ENCODE measurements at regions not wholly inside any gene's neighbourhood (a gene's known extent, or its start where the extent isn't known, plus 50 kb on each side); places are given as distances from the start of the nearest gene placed in this dataset.
A peak's percentile ranks its signal among the peaks of the same experiment; 100 is the strongest.
"Not testable (repeated sequence)": the region's sequence is repeated elsewhere in the genome, so short reads cannot be mapped to it uniquely, and the experiment has no call there.

- DNase-seq (ENCODE audit: low read depth in 2 of 2, low spot score in 1 of 2): not testable (repeated sequence)
Observed at GRCh38 chr7:56466607-56467525, 350.6 kb upstream of the NUPR2 start.

- no peak for DNase-seq (ENCODE audit: low read depth in 2 of 2, low spot score in 1 of 2)
Observed at GRCh38 chr7:56449762-56450161, 333.5 kb upstream of the NUPR2 start.

GRCh38 chr7:56447864-56448693, 331.9 kb upstream of the NUPR2 start:
- DNase-seq (ENCODE audit: low read depth in 2 of 2, low spot score in 1 of 2): no peak

- DNase-seq (ENCODE audit: low read depth in 2 of 2, low spot score in 1 of 2): not testable (repeated sequence)
Observed at GRCh38 chr7:56420528-56420927, 304.3 kb upstream of the NUPR2 start.

- DNase-seq (ENCODE audit: low read depth in 2 of 2, low spot score in 1 of 2): no peak
Observed at GRCh38 chr7:56375173-56375572, 259.0 kb upstream of the NUPR2 start.

GRCh38 chr7:56374666-56375065, 258.4 kb upstream of the NUPR2 start:
- DNase-seq (ENCODE audit: low read depth in 2 of 2, low spot score in 1 of 2): not testable (repeated sequence)

GRCh38 chr7:56373314-56373713, 257.1 kb upstream of the NUPR2 start:
- DNase-seq (ENCODE audit: low read depth in 2 of 2, low spot score in 1 of 2): peak in 1 of 2 donors; percentile 49

GRCh38 chr7:56371792-56372191, 255.6 kb upstream of the NUPR2 start:
- DNase-seq (ENCODE audit: low read depth in 2 of 2, low spot score in 1 of 2): not testable (repeated sequence)

GRCh38 chr7:56370208-56370872, 254.1 kb upstream of the NUPR2 start:
- DNase-seq (ENCODE audit: low read depth in 2 of 2, low spot score in 1 of 2): not testable (repeated sequence)

GRCh38 chr7:56367914-56368313, 251.7 kb upstream of the NUPR2 start:
- not testable (repeated sequence) for DNase-seq (ENCODE audit: low read depth in 2 of 2, low spot score in 1 of 2)

- DNase-seq (ENCODE audit: low read depth in 2 of 2, low spot score in 1 of 2): not testable (repeated sequence)
Observed at GRCh38 chr7:56367411-56367810, 251.2 kb upstream of the NUPR2 start.

GRCh38 chr7:56366701-56367100, 250.5 kb upstream of the NUPR2 start:
- DNase-seq (ENCODE audit: low read depth in 2 of 2, low spot score in 1 of 2): not testable (repeated sequence)

- DNase-seq (ENCODE audit: low read depth in 2 of 2, low spot score in 1 of 2): not testable (repeated sequence)
Observed at GRCh38 chr7:56352576-56352975, 236.4 kb upstream of the NUPR2 start.

GRCh38 chr7:56351181-56351580, 235.0 kb upstream of the NUPR2 start:
- not testable (repeated sequence) for DNase-seq (ENCODE audit: low read depth in 2 of 2, low spot score in 1 of 2)

GRCh38 chr7:56348311-56348710, 232.1 kb upstream of the NUPR2 start:
- DNase-seq (ENCODE audit: low read depth in 2 of 2, low spot score in 1 of 2): not testable (repeated sequence)

- not testable (repeated sequence) for DNase-seq (ENCODE audit: low read depth in 2 of 2, low spot score in 1 of 2)
Observed at GRCh38 chr7:56328327-56328726, 212.1 kb upstream of the NUPR2 start.

GRCh38 chr7:56290548-56290947, 174.3 kb upstream of the NUPR2 start:
- no peak for DNase-seq (ENCODE audit: low read depth in 2 of 2, low spot score in 1 of 2)

- no peak for DNase-seq (ENCODE audit: low read depth in 2 of 2, low spot score in 1 of 2)
Observed at GRCh38 chr7:56287429-56288138, 171.4 kb upstream of the NUPR2 start.

GRCh38 chr7:56256108-56256507, 139.9 kb upstream of the NUPR2 start:
- DNase-seq (ENCODE audit: low read depth in 2 of 2, low spot score in 1 of 2): no peak

- DNase-seq (ENCODE audit: low read depth in 2 of 2, low spot score in 1 of 2): no peak
Observed at GRCh38 chr7:56250135-56250534, 133.9 kb upstream of the NUPR2 start.

- no peak for DNase-seq (ENCODE audit: low read depth in 2 of 2, low spot score in 1 of 2)
Observed at GRCh38 chr7:56229631-56230030, 113.4 kb upstream of the NUPR2 start.

Data from stimulated activated CD8-positive, alpha-beta memory T cell treated with anti-CD3 and anti-CD28 coated beads, Interleukin-4, amount 100 ng/mL, for 1 hour (primary cell).